Myocyte (in vitro differentiated cells): ENCODE measurements at regions not wholly inside any gene's neighbourhood (a gene's known extent, or its start where the extent isn't known, plus 50 kb on each side); places are given as distances from the start of the nearest gene placed in this dataset.
A peak's percentile ranks its signal among the peaks of the same experiment; 100 is the strongest.

ENCODE experiments used
- DNase-seq: peaks from one replicate; pipeline ENCODE4 v3.0.0-alpha.2; 2012; ENCODE audit warnings: low read depth

DNA sequence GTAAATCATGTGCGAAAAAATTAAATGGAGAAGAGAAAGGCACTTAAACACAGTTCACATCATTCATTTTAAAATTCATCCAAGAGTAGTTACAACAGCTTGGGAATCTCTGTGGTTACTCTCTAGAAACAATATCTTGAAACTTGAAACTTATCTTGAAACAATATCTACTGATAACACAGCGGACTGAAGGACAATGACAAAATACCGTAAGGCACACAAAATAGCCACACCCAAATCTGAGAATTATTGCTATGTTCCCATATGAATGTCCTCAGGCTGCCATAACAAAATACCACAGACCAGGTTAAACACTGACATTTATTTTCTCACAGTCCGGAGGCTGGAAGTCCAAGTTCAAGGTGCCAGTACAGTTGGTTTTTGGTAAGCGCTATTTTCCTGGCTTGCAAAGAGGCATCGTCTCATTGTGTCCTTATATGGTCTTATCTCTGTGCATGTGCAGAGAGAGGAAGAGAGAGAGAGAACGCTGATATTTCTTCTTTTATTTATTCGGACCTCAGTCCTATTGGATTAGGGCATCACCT lies 122.5 kb upstream of the BTBD3 start:
- no peak for DNase-seq

GRCh38 chr20:11796026-11796425 lies 121.7 kb upstream of the BTBD3 start:
- DNase-seq: no peak

DNA sequence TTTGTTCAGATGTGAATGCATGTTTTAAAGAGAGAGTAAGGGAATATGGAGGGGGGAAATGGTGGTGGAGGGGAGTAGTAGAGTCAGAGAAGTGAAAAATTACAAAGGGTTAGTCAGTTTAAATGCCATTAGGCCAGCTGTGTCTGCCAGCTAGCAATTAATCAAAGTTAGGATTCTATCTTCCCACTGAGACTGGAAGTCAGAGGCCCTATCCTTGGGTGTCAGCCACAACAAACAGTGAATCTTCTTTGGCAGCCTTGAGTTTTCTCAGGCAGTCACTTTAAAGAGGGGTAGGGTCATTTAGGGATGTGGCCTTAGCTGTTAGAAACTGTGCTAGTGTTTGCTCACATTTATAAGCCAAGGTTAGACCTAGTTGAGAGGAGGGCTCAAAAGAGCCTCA lies 120.5 kb upstream of the BTBD3 start:
- peak; percentile 50 for DNase-seq

DNA sequence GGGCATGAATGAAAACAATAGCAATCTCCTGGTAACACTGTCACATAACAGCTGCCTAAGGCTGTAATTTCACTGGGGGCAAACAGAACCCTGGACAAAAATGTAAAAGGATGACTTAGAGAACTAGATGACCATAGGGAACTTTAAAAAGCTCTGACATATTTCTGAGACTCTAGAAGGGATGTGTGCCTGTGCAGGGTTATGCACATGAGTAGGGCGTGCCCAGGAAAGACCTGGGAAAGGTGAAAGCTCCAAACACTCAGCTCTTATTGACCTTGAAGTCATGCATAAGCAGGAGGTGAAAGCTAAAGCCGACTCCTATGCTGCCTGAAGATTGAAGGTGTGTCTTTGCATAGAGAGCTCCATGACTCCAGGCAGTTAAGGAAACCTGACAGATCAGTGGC lies 118.4 kb upstream of the BTBD3 start:
- no peak for DNase-seq

DNA sequence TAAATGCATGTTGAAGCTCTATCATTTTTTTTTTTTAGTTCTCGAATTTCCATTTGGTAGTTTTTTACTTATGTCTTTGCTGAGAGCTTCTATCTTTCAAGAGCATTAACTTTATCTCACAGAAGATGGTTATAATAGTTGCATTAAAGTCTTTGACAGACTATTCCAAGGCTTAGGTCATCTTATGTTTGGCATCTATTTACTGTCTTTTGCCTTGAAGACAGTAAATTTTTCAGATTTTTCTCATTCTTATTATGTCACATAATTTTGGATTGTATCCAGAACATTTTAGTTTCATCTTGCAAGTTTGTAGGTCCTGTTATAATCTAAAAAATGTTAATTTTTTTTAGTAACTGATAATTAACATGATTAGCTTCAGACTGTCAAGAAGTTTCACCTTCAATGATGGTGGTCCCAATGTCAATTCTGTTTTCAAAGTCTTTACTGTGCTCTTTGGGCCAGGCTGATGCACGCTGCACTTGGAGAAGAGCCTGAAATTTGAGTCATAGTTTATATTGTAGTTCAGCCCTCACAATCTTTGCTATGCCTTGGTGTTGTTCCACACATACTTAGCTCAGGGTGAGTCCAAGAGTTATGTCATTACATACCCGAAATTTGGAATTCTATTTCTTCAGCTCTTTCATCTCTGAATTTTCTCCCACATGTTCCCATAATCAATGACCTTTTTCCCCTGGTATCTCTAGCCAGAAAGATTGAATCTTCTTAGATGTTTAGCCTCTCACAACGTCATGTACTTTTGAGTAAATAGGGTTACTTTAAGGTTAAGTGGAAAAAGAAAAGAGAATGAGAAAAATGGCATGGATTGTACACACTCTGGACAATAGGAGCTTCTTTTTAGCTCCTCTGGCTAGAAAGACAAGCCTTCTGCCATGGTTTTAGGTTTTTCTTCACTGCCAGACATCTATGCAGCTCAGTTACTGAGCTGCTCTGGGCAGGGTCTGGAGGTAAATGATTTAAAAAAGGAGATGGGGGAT lies 110.3 kb upstream of the BTBD3 start:
- DNase-seq: peak; percentile 71

DNA sequence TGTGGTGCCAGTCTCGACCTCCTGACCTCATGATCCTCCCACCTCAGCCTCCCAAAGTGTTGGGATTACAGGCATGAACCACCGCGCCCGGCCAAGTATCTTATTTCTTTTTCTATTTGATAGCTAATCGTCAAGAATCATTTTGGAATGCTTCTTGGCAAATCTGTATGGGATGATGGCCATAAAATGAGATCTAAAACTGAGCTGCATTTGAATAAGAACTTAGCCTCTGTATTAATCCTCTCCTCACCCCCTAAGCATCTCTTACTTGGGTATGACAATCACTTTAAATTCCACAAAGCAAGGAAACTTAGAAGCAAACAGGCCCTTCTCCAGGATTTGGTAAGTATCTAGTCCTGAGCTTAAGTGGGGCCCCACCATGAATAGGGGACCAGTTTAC lies 108.9 kb upstream of the BTBD3 start:
- no peak for DNase-seq

DNA sequence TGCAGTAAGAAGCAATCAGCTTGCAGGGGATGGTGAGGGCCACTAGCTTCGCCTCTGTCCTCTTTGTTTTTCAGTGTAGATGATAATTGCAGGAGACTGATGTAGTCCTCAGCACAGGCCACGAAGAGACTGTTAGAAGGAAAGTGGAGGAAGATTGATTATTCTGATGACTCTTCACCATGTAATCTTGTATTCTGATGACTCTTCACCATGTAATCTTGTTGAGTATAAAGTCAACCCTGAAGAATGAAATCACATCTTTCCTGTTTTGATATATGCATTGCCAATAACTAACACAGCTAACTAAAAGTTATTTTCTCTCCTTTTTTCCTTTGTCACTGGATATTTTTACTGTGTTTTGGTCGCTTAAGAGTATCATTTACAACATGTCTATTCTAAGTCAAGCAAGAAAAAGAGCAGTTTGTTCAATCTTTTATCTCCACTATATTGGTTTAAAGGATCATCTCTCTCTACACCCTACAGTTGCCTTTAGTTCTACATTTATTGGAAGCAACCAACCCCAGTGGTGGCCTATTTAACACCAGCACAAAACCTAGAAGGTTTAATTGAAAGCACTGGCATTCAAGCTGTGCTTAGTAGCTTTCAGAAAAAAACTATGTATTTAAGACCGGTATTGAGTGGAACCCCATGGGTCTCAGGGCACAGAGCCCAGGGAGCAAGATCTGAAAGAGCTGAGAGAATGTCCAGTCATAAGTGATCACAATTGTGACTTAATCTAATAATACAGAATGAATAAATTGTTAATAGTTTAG lies 107.2 kb upstream of the BTBD3 start:
- DNase-seq: no peak

DNA sequence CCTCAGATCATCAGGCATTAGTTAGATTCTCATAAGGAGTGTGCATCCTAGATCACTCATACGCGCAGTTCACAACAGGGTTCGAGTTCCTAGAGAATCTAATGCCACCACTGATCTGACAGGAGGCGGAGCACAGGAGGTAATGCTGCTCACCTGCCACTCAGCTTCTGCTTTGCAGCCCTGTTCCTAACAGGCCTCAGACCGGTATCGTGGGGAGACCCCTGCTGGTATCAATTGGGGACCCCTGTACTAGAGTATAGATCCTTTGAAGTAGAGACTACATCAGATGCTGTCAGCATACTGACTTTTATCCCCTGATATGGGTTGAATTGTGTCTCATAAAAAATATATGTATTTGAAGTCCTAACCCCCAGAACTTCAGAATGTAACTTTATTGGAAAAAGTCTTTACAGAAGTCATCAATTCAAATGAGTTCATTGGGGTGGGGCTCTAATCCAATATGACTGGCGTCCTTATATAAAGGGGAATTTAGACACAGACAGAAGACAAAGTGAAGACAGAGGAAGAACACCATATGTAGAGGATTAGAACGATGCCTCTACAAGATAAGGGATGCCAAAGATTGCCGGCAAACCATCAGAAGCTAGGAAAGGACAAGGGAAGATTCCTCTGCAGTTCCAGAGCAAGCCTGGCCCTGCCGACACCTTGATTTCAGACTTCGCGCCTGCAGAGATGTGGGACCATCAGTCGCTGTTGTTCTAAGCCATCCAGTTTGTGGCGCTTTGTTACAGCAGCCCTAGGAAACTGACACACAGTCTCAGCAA lies 104.4 kb upstream of the BTBD3 start:
- no peak for DNase-seq

GRCh38 chr20:11814267-11814666 lies 103.4 kb upstream of the BTBD3 start:
- DNase-seq: peak; percentile 48

DNA sequence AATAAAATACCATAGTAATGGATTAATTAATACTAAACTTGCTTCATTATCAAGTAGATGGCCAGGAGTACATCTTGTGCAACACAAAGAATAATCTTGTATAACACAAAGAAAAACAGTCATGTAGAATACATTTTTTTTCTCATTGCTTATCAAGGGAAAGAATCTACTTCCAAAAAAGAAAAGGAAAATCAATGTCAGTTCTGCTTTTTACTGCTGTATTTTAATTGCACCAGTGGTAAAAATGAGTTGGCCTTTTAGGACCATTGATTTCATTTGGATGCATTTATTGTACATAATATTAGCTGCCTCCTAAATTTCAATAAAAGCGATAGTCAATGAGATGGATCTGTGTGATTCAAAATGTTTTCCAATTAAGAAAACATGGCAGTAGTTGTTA lies 96.9 kb upstream of the BTBD3 start:
- DNase-seq: no peak

DNA sequence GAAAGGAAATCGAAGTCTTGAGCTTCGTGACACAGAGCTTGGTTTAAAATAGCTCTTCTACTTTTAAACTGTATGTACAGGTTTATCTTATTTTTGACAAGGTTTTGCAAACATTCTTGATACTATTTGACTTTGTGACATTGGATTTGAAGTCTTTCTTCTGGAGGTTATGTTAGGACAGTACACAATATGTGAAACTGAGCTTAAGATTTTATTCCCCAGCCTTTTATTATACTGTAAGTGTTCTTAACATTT lies 95.2 kb upstream of the BTBD3 start:
- no peak for DNase-seq

DNA sequence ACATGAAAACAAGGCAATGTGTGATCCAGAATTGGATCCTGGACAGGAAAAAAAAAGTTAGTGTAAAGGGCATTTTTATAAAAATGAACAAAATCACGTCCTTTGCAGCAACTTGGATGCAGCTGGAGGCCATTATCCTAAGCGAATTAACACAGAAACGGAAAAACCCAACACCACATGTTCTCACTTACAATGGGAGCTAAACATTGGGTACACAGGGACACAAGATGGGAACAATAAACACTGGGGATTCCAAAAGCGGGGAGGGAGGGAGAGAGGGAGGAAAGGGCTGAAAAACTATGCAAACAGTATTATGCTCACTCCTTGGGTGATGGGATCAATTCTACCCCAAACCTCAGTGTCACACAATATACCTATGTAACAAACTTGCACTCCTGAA lies 91.4 kb upstream of the BTBD3 start:
- DNase-seq: no peak

GRCh38 chr20:11832397-11832796 lies 85.3 kb upstream of the BTBD3 start:
- no peak for DNase-seq

DNA sequence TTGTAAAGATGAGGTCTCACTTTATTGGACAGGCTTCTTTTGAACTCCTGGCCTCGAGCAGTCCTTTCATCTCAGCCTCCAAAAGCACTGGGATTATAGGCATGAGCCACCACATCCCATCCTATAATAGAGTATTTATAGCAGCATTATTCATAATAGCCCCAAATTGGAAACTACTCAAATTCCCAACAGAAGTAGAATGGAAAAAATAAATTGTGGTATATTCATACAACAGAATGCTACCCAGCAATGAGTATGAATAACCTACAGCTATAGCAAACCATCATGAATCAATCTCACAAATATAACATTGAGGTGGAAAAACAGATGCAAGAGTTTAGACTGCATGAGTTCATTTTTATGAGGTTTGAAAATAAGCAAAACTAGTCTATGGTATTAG lies 84.8 kb upstream of the BTBD3 start:
- DNase-seq: peak; percentile 20

DNA sequence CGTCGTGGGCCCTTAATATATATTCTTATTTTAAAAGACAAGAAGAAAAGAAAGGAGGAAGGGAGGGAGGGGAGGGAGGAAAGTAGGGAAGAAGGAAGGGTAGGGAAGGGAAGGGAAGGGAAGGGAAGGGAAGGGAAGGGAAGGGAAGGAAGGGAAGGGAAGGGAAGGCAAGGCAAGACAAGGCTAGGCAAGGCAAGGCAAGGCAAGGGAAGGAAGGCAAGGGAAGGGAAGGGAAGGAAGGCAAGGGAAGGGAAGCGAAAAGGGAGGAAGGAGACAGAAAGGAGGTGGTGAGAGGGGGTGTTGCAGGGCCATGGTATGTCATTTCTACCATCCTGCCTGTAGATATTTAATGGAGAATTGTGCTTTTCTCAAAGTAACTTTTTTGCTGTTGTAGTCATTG lies 83.9 kb upstream of the BTBD3 start:
- no peak for DNase-seq

GRCh38 chr20:11838076-11838636 lies 79.5 kb upstream of the BTBD3 start:
- DNase-seq: no peak

DNA sequence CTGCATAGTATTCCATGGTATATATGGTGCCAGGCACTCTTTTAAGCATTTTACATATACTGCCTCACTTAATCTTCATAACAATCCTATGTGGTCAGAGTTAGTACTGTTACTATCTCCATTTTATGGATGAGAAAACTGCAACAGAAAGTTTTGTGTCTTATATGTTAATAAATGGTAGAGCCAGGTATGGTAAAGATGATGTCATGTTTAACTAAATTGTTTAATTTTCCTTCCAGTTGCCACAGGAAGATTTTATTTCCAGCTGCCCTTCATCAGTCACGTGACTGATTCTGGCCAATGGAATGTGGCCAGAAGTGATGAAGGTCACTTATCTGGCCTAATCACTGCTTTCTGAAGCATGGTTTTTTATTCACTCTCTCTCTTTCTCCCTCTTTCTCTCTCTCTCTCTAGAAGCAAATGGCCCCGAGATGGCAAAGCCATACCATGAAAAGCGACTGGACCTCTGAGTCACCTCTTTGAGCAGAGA lies 75.7 kb upstream of the BTBD3 start:
- no peak for DNase-seq

GRCh38 chr20:11843289-11843688 lies 74.4 kb upstream of the BTBD3 start:
- DNase-seq: no peak

DNA sequence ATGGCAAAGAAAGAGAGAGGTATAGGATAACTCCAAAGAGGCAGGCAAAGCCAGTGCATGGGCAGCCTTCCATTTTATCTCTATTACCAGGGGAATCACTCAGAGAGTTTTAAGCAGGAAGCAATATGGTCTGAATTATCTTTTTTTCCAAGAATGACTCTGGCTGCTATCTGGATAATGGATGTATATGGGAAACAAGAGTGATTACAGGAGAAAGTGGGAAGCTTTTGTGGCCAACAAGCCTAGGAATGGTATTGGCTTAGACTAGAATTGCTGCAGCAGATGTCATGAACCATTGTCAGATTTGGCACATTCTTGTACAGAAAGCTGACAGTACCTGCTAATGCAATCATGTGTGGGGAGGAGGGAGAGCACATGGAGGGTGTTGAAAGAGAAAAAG lies 73.0 kb upstream of the BTBD3 start:
- DNase-seq: no peak

DNA sequence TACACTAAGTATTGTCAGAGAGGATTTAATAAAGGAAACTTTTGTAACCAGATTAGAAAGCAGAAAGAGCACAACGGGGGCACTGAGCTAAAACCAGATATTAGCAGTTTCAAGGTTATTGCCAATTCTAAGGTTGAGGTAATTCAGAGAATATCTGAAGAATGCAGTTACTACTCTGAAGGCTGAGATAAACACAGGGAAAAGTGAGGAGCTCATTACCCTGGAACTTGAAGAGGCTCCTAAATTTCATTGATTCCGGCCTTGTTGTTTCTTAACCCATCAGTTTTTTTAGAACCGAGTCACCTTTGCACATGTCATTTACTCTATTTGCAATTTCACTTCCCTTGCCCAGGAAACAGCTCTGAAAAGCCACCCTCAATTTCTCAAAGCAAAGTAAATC lies 72.4 kb upstream of the BTBD3 start:
- DNase-seq: no peak

DNA sequence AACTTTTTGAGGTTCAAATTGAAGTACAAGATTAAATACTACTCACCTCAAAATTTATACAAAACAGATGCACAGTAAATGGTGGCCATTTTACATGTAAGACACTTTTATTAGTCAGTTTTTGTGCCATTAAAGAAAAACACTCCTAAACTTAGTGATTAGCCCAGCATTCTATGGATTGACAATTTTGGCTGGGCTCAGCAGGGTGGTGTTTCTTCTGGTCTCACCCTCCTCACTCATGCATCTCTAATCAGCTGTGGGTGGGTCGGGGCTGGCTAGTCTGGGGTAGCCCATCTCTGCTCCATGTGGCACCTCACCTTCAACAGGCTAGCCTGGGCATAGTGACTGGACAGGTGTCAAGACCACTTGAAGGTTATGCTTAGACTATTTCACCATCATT lies 71.6 kb upstream of the BTBD3 start:
- DNase-seq: no peak
